Nephron progenitor cell (in vitro differentiated cells): ENCODE measurements at regions not wholly inside any gene's neighbourhood (a gene's known extent, or its start where the extent isn't known, plus 50 kb on each side); places are given as distances from the start of the nearest gene placed in this dataset.
"Not testable (repeated sequence)": the region's sequence is repeated elsewhere in the genome, so short reads cannot be mapped to it uniquely, and the experiment has no call there.

Experiments
- DNase-seq: peaks from one replicate; pipeline ENCODE4 v3.0.0; 2021
- H3K27ac Mint-ChIP-seq: 2 replicates; pipeline ENCODE4 v1.8.0; 2021; ENCODE audit warnings: mild to moderate bottlenecking, moderate library complexity, mixed read lengths
- H3K27me3 Mint-ChIP-seq: 2 replicates; pipeline ENCODE4 v1.8.0; 2021; ENCODE audit warnings: mild to moderate bottlenecking, low read depth, mixed read lengths; ENCODE audit not compliant: poor library complexity
- H3K36me3 Mint-ChIP-seq: 2 replicates; pipeline ENCODE4 v1.8.0; 2021; ENCODE audit warnings: low read depth, mixed read lengths
- H3K4me1 Mint-ChIP-seq: 2 replicates; pipeline ENCODE4 v1.8.0; 2021; ENCODE audit warnings: mixed read lengths
- H3K4me3 Mint-ChIP-seq: 2 replicates; pipeline ENCODE4 v1.8.0; 2021; ENCODE audit warnings: mild to moderate bottlenecking, moderate library complexity, mixed read lengths
- H3K9me3 Mint-ChIP-seq: 2 replicates; pipeline ENCODE4 v1.8.0; 2021; ENCODE audit warnings: mild to moderate bottlenecking, moderate library complexity, mixed read lengths
- TF ChIP-seq, protein P1 (sequence below): fragments of 200-600 bp; sonication (generic); IDR thresholded peaks from 2 replicates; pipeline ENCODE4 v1.5.0; 2021; ENCODE audit warnings: antibody characterized with exemption

DNA sequence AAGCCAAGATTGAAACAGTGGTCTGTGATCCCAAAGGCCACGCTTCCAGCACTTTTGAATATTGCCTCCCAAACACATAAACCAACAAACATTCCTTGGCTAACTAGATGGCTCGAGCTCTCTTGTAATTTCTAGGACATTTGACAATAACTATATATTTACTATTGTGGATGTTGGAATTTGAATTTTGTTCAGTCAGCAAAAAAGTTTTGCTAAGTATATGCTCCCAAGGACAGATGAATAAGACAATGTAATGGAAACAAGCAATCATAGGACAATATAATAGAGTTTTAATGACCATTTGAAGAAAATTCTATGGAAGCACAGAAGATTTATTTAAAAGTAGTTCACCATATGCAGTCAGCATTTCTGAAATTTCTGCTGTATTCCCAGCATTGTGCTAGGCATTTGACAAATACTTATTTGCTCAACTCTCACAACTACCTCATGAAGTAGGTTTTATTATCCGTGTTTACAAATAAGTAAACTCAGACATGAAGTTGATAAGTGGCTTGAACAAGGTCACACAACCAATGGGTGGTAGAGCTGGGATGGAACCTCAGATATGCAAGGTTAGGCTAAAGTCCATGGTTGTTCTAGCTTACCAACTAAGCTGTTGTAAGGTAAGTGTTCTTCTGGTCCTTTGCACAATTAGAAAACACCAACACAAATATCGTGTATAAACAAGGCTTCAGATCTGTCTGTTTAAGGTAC is 205.1 kb downstream of the NUFIP1 start:
- Mint-ChIP-seq H3K9me3 (no peaks in the 10 kb centered on the region), H3K27ac (no peak overlapping the region), H3K4me1 (peaks cover 10% of the 10 kb centered on the region), H3K27me3 (no peaks in the 10 kb centered on the region), H3K4me3 (no peak overlapping the region), H3K36me3 (no peaks in the 10 kb centered on the region)
- TF ChIP-seq, protein P1, sequence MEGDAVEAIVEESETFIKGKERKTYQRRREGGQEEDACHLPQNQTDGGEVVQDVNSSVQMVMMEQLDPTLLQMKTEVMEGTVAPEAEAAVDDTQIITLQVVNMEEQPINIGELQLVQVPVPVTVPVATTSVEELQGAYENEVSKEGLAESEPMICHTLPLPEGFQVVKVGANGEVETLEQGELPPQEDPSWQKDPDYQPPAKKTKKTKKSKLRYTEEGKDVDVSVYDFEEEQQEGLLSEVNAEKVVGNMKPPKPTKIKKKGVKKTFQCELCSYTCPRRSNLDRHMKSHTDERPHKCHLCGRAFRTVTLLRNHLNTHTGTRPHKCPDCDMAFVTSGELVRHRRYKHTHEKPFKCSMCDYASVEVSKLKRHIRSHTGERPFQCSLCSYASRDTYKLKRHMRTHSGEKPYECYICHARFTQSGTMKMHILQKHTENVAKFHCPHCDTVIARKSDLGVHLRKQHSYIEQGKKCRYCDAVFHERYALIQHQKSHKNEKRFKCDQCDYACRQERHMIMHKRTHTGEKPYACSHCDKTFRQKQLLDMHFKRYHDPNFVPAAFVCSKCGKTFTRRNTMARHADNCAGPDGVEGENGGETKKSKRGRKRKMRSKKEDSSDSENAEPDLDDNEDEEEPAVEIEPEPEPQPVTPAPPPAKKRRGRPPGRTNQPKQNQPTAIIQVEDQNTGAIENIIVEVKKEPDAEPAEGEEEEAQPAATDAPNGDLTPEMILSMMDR: no peak
- no peak for DNase-seq

DNA sequence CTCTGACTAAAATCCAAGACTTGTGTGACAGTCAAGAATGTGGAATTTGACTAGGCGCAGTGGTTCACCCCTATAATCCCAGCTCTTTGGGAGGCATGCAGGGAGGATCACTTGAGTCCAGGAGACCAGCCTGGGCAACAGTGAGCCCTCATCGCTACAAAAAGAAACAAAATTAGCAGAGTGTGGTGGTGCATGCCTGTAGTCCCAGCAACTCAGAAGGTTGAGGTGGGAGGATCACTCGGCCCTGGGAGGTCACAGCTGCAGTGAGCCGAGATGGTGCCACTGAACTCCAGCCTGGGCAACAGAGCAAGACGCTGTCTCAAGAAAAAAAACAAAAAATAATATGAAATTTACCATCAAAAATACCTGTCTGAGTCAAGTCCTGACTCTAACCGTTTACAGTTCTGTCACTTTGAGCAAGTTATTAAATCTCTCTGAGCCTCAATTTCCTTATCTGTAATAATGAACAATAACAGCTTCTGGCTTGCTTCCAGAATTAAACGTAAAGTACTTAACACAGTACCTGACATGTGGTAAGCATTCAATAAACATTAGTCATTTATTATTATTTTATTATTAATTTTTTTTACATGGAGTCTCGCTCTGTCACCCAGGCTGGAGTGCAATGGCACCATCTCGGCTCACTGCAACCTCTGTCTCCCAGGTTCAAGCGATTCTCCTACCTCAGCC is 204.6 kb upstream of the TSC22D1 start:
- H3K27ac Mint-ChIP-seq: no peak overlapping the region
- peaks cover 4% of the 10 kb centered on the region for H3K4me1 Mint-ChIP-seq
- H3K27me3 Mint-ChIP-seq: no peaks in the 10 kb centered on the region
- no peak for DNase-seq
- H3K9me3 Mint-ChIP-seq: peaks cover 8% of the 10 kb centered on the region
- no peaks in the 10 kb centered on the region for H3K36me3 Mint-ChIP-seq
- H3K4me3 Mint-ChIP-seq: no peak overlapping the region
- TF ChIP-seq, protein P1: no peak

DNA sequence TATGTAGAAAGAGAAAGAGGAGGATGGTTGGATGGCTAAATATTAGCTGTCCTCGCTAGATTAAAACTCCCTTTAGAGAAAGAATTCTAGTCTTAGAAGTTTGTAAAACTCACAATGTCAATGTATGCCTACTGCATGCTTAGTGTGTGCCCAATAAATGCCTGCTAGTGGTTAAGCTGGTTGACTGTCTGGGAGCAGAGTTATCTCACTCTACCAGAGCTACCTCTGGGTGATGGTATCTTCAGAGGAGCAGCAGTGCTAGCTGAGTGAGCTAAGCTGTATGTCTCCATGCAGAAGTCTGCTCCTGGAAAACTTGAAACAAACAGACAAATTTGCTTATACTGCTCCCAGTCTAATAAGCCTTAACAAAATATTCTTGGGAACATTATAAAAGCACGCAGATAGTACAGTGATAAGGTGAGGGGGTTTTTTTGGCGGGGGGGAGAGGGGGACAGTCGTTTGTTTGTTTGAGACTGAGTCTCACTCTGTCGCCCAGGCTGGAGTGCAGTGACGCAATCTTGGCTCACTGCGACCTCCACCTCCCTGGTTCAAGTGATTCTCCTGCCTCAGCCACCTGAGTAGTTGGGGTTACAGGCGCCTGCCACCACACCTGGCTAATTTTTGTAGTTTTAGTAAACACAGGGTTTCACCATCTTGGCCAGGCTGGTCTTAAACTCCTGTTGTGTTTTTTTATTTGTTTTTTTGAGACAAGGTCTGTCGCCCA is 202.8 kb upstream of the TSC22D1 start:
- peaks cover 4% of the 10 kb centered on the region for H3K27me3 Mint-ChIP-seq
- H3K27ac Mint-ChIP-seq: peak overlapping the region; percentile 82
- peaks cover 4% of the 10 kb centered on the region for H3K4me1 Mint-ChIP-seq
- H3K36me3 Mint-ChIP-seq: no peaks in the 10 kb centered on the region
- DNase-seq: no peak
- no peak overlapping the region for H3K4me3 Mint-ChIP-seq
- TF ChIP-seq, protein P1: no peak
- peaks cover 17% of the 10 kb centered on the region for H3K9me3 Mint-ChIP-seq

DNA sequence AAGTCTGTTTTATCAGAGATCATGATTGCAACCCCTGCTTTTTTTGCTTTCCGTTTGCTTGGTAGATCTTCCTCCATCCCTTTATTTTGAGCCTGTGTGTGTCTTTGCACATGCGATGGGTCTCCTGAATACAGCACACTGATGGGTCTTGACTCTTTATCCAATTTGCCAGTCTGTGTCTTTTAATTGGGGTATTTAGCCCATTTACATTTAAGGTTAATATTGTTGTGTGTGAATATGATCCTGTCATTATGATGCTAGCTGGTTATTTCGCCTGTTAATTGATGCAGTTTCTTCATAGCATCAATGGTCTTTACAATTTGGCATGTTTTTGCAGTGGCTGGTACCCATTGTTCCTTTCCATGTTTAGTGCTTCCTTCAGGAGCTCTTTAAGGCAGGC is 199.2 kb upstream of the TSC22D1 start:
- H3K27ac Mint-ChIP-seq, H3K4me1 Mint-ChIP-seq, H3K27me3 Mint-ChIP-seq, H3K4me3 Mint-ChIP-seq, DNase-seq, H3K36me3 Mint-ChIP-seq: not testable (repeated sequence)
- peaks cover 18% of the 10 kb centered on the region for H3K9me3 Mint-ChIP-seq

DNA sequence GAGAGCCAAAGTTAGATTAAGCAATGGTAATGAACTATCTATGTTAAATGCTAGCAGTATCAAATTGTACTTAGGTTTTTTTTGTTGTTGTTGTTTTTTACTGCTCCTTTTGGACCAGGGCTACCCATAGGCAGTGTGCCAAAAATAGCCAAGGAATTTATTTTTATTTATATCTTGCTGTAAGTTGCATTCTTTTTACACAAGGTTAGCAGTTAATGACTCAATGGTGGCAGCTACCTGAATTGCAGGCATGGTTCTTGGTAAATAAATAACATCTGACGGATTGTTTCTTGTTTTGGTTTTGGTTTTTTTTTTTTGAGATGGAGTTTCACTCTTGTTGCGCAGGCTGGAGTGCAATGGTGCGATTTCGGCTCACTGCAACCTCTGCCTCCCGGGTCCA is 194.8 kb upstream of the TSC22D1 start:
- Mint-ChIP-seq H3K27me3 (peaks cover 4% of the 10 kb centered on the region), H3K4me1 (peaks cover 29% of the 10 kb centered on the region), H3K9me3 (peaks cover 12% of the 10 kb centered on the region), H3K4me3 (no peak overlapping the region), H3K36me3 (no peaks in the 10 kb centered on the region), H3K27ac (no peak overlapping the region)
- no peak for DNase-seq
- TF ChIP-seq, protein P1: no peak

DNA sequence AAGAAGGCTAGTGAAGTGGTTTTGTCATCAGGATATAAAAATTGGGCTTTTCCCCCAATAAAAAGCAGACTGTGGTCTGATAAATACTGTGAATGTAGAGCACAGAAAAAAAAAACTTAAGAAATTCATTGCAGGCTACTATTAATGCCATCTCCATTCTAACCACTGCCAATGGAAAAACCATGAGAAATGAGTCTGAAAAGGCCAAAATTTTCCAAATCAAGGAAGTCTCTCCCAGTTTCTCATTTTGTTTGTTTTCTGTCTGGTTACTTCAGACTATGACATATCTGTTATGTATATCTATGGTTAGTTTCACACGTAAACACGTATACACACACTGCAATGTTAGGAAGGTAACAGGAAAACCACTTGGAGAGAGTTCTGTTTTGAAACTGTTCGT is 193.6 kb upstream of the TSC22D1 start:
- H3K4me3 Mint-ChIP-seq: no peak overlapping the region
- no peaks in the 10 kb centered on the region for H3K36me3 Mint-ChIP-seq
- TF ChIP-seq, protein P1: no peak
- peaks cover 37% of the 10 kb centered on the region for H3K4me1 Mint-ChIP-seq
- H3K27me3 Mint-ChIP-seq: no peaks in the 10 kb centered on the region
- H3K9me3 Mint-ChIP-seq: peaks cover 7% of the 10 kb centered on the region
- no peak for DNase-seq
- H3K27ac Mint-ChIP-seq: no peak overlapping the region
